H1 (cell line): ENCODE measurements at regions not wholly inside any gene's neighbourhood (a gene's known extent, or its start where the extent isn't known, plus 50 kb on each side); places are given as distances from the start of the nearest gene placed in this dataset.

Experiments
- BACH1 ChIP-seq: IDR thresholded peaks from 2 replicates; pipeline ENCODE4 v1.6.1; 2012; ENCODE audit warnings: low read length, improper control_type of control experiment
- CTCF ChIP-seq, 3 experiments: IDR thresholded peaks; 1 replicate in 2 of 3; 2 replicates in 1 of 3; pipeline versions ENCODE4 v1.5.1 to v1.6.1; 2011; ENCODE audit warnings: low read length in 3 of 3, mild to moderate bottlenecking in 3 of 3, inconsistent platforms in 2 of 3, low read depth in 1 of 3, moderate library complexity in 1 of 3; ENCODE audit not compliant: insufficient read depth in 1 of 3; ENCODE audit errors: control extremely low read depth in 1 of 3
- POLR2A ChIP-seq, 2 experiments: IDR thresholded peaks; 1 replicate in 1 of 2; 2 replicates in 1 of 2; pipeline ENCODE4 v1.6.1; 2011; ENCODE audit warnings: low read depth in 2 of 2, low read length in 2 of 2, mild to moderate bottlenecking in 2 of 2; ENCODE audit errors: control extremely low read depth in 1 of 2
- RAD21 ChIP-seq, 2 experiments: IDR thresholded peaks in 1 of 2; conservative IDR thresholded peaks in 1 of 2; 2 replicates each; pipeline ENCODE4 v1.6.1; 2011; ENCODE audit warnings: low read depth in 2 of 2, low read length in 2 of 2, improper control_type of control experiment in 1 of 2, inconsistent platforms in 1 of 2, mild to moderate bottlenecking in 1 of 2, moderate library complexity in 1 of 2
- RBBP5 ChIP-seq: IDR thresholded peaks from 2 replicates; pipeline ENCODE4 v1.7.1; 2012; ENCODE audit warnings: low read depth, mild to moderate bottlenecking, inconsistent platforms, low read length, moderate library complexity, borderline replicate concordance
- RFX5 ChIP-seq: IDR thresholded peaks from 2 replicates; pipeline ENCODE4 v1.6.1; 2011; ENCODE audit warnings: low read depth, low read length, improper control_type of control experiment, borderline replicate concordance
- SIRT6 ChIP-seq: IDR thresholded peaks from one replicate; pipeline ENCODE4 v1.7.1; 2012; ENCODE audit warnings: low read length, inconsistent platforms
- SP1 ChIP-seq: IDR thresholded peaks from 2 replicates; pipeline ENCODE4 v1.6.1; 2011; ENCODE audit warnings: low read depth, low read length
- SRF ChIP-seq: IDR thresholded peaks from 2 replicates; pipeline ENCODE4 v1.6.1; 2011; ENCODE audit warnings: mild to moderate bottlenecking, low read depth, low read length, moderate library complexity
- USF2 ChIP-seq: IDR thresholded peaks from 2 replicates; pipeline ENCODE4 v1.6.1; 2011; ENCODE audit warnings: low read length, improper control_type of control experiment

GRCh38 chr20:51321343-51322163 is 221.0 kb downstream of the NFATC2 start:
- no peak for TF ChIP-seq RBBP5
- no peak for TF ChIP-seq POLR2A (IDR thresholded peaks at IDR 0.05; ENCODE audit: control extremely low read depth in 1 of 2, low read depth in 2 of 2, low read length in 2 of 2)
- no peak for TF ChIP-seq SRF
- no peak for TF ChIP-seq CTCF (IDR thresholded peaks at IDR 0.05; ENCODE audit: control extremely low read depth in 1 of 3, insufficient read depth in 1 of 3, low read depth in 1 of 3, low read length in 3 of 3)
- TF ChIP-seq BACH1 = no peak
- TF ChIP-seq USF2 = no peak
- no peak for TF ChIP-seq SIRT6
- TF ChIP-seq SP1 = no peak
- TF ChIP-seq RFX5 = no peak
- TF ChIP-seq RAD21 (IDR thresholded peaks at IDR 0.05 in 1 of 2, conservative IDR thresholded peaks at IDR 0.05 in 1 of 2; ENCODE audit: low read depth in 2 of 2, low read length in 2 of 2) = no peak
